Panc1 (cell line): ENCODE measurements at regions not wholly inside any gene's neighbourhood (a gene's known extent, or its start where the extent isn't known, plus 50 kb on each side); places are given as distances from the start of the nearest gene placed in this dataset.

Experiments used
- ATAC-seq: fragments of 200-7000 bp; cut with Tn5 transposase; 2 replicates; pipeline ENCODE4 v1.9.1; 2020; ENCODE audit warnings: mild to moderate bottlenecking, moderate library complexity
- BruUV-seq: library from RNA; stranded (reverse); fragments of 400-500 nt; replicated peaks from 2 replicates; lab custom pipeline; 2021; lab: Mats Ljungman, UMichigan
- CTCF ChIA-PET: fragments of 300-600 bp; sonication (Branson Sonifier 250); formaldehyde crosslinking; loops from one replicate; lab custom pipeline; 2022; ENCODE audit warnings: antibody characterized with exemption; lab: Charles Lee
- POLR2A ChIA-PET: fragments of 300-600 bp; sonication (Branson Sonifier 250); formaldehyde crosslinking; loops from one replicate; lab custom pipeline; 2022; ENCODE audit warnings: antibody characterized with exemption; lab: Charles Lee
- DNase-seq: peaks from one replicate; pipeline ENCODE4 v3.0.0-alpha.2; 2010; ENCODE audit warnings: low read depth, low spot score
- H3K27ac ChIP-seq: 2 replicates; pipeline ENCODE4 v1.5.1; 2011; ENCODE audit warnings: mild to moderate bottlenecking, low read length, inconsistent platforms
- H3K27me3 ChIP-seq: fragments of 200-500 bp; sonication (Bioruptor generic); 2 replicates; pipeline ENCODE4 v1.6.0; 2014; ENCODE audit warnings: low read length, inconsistent platforms; ENCODE audit not compliant: control insufficient read depth, insufficient read depth
- H3K36me3 ChIP-seq: fragments of 200-500 bp; sonication (Bioruptor generic); 2 replicates; pipeline ENCODE4 v1.5.1; 2014; ENCODE audit warnings: inconsistent platforms, mild to moderate bottlenecking, low read length, moderate library complexity; ENCODE audit not compliant: control insufficient read depth, insufficient read depth
- H3K4me1 ChIP-seq: 2 replicates; pipeline ENCODE4 v1.5.1; 2011; ENCODE audit warnings: inconsistent platforms, mild to moderate bottlenecking, low read length, moderate library complexity; ENCODE audit not compliant: control insufficient read depth, insufficient read depth
- H3K4me3 ChIP-seq, 2 experiments: 2 replicates each; pipeline ENCODE4 v1.5.1; 2011 to 2012; ENCODE audit warnings: low read depth in 2 of 2, low read length in 2 of 2, mild to moderate bottlenecking in 2 of 2, inconsistent platforms in 1 of 2, moderate library complexity in 1 of 2
- H3K9me3 ChIP-seq: fragments of 200-500 bp; sonication (Bioruptor generic); 2 replicates; pipeline ENCODE4 v1.5.1; 2014; ENCODE audit warnings: low read depth, mild to moderate bottlenecking, inconsistent platforms, low read length, moderate library complexity; ENCODE audit not compliant: control insufficient read depth, insufficient read depth
- CTCF ChIP-seq: fragments of 450-650 bp; IDR thresholded peaks from 2 replicates; pipeline ENCODE4 v1.5.1; 2017; ENCODE audit warnings: mild to moderate bottlenecking
- POLR2AphosphoS5 ChIP-seq: IDR thresholded peaks from 2 replicates; pipeline ENCODE4 v1.6.1; 2012; ENCODE audit warnings: mild to moderate bottlenecking, low read depth, low read length, moderate library complexity
- SIN3A ChIP-seq: IDR thresholded peaks from 2 replicates; pipeline ENCODE4 v1.6.1; 2012; ENCODE audit warnings: low read depth, mild to moderate bottlenecking, low read length, moderate library complexity, borderline replicate concordance; ENCODE audit not compliant: insufficient read depth
- TCF7L2 ChIP-seq: IDR thresholded peaks from 2 replicates; pipeline ENCODE4 v1.6.1; 2011; ENCODE audit warnings: mild to moderate bottlenecking, low read depth, low read length, inconsistent platforms
- in situ Hi-C: cut with HindIII; loops from 2 replicates; pipeline ENCODE4 v1.10.0; 2016; ENCODE audit warnings: low sequenced_read_pairs, low pct_unique_long_range_greater_than_20kb
- intact Hi-C: fragments of 100-400 bp; cut with micrococcal nuclease; formaldehyde crosslinking; loops from one replicate; pipeline ENCODE4 v1.10.0; 2022; ENCODE audit not compliant: unreplicated experiment
- TF ChIP-seq, protein P1 (sequence below), 2 experiments: IDR thresholded peaks; 2 replicates each; pipeline ENCODE4 v1.6.1; 2011 to 2012; ENCODE audit warnings: low read depth in 2 of 2, control low read depth in 1 of 2, low read length in 1 of 2, mild to moderate bottlenecking in 1 of 2, moderate library complexity in 1 of 2; ENCODE audit not compliant: insufficient read depth in 1 of 2

GRCh38 chr20:50301712-50302111 is 111.1 kb downstream of the CEBPB start:
- CTCF ChIA-PET, result no interaction called here
- Histone ChIP-seq H3K9me3 (no peaks in the 10 kb centered on the region), H3K4me1 (peaks cover 15% of the 10 kb centered on the region), H3K4me3 (no peak overlapping the region), H3K27ac (no peak overlapping the region), H3K36me3 (no peaks in the 10 kb centered on the region), H3K27me3 (no peaks in the 10 kb centered on the region)
- no TSS peak for BruUV-seq
- POLR2A ChIA-PET, result interaction anchor here (0.6 kb wide), 1 partner anchor 39 kb away, joined by 3 read pairs; no protein-coding TSS in a partner anchor
- in situ Hi-C loops (no loop called here), intact Hi-C loops (no loop called here)
- ATAC-seq (no peak), DNase-seq (no peak)
- TF ChIP-seq, protein P1, sequence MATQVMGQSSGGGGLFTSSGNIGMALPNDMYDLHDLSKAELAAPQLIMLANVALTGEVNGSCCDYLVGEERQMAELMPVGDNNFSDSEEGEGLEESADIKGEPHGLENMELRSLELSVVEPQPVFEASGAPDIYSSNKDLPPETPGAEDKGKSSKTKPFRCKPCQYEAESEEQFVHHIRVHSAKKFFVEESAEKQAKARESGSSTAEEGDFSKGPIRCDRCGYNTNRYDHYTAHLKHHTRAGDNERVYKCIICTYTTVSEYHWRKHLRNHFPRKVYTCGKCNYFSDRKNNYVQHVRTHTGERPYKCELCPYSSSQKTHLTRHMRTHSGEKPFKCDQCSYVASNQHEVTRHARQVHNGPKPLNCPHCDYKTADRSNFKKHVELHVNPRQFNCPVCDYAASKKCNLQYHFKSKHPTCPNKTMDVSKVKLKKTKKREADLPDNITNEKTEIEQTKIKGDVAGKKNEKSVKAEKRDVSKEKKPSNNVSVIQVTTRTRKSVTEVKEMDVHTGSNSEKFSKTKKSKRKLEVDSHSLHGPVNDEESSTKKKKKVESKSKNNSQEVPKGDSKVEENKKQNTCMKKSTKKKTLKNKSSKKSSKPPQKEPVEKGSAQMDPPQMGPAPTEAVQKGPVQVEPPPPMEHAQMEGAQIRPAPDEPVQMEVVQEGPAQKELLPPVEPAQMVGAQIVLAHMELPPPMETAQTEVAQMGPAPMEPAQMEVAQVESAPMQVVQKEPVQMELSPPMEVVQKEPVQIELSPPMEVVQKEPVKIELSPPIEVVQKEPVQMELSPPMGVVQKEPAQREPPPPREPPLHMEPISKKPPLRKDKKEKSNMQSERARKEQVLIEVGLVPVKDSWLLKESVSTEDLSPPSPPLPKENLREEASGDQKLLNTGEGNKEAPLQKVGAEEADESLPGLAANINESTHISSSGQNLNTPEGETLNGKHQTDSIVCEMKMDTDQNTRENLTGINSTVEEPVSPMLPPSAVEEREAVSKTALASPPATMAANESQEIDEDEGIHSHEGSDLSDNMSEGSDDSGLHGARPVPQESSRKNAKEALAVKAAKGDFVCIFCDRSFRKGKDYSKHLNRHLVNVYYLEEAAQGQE (IDR thresholded peaks at IDR 0.05; ENCODE audit: insufficient read depth in 1 of 2, low read depth in 2 of 2, low read length in 1 of 2), result no peak
- TF ChIP-seq SIN3A (no peak), TCF7L2 (no peak), CTCF (no peak), POLR2AphosphoS5 (no peak)

GRCh38 chr20:50302341-50303057 is 111.9 kb downstream of the CEBPB start:
- no peaks in the 10 kb centered on the region for H3K9me3 ChIP-seq
- H3K4me3 ChIP-seq, result no peak overlapping the region
- in situ Hi-C loops, result no loop called here
- no peaks in the 10 kb centered on the region for H3K36me3 ChIP-seq
- POLR2A ChIA-PET, result no interaction called here
- peaks cover 15% of the 10 kb centered on the region for H3K4me1 ChIP-seq
- DNase-seq (no peak), ATAC-seq (no peak)
- no TSS peak for BruUV-seq
- CTCF ChIA-PET, result no interaction called here
- no peak overlapping the region for H3K27ac ChIP-seq
- no peaks in the 10 kb centered on the region for H3K27me3 ChIP-seq
- TF ChIP-seq SIN3A, result no peak
- TF ChIP-seq, protein P1 (IDR thresholded peaks at IDR 0.05; ENCODE audit: insufficient read depth in 1 of 2, low read depth in 2 of 2, low read length in 1 of 2), result no peak
- no peak for TF ChIP-seq TCF7L2
- no peak for TF ChIP-seq POLR2AphosphoS5
- TF ChIP-seq CTCF, result no peak
- intact Hi-C loops, result no loop called here
